IPS DF 4.7 (cell line): ENCODE measurements at regions not wholly inside any gene's neighbourhood (a gene's known extent, or its start where the extent isn't known, plus 50 kb on each side); places are given as distances from the start of the nearest gene placed in this dataset.

Experiments
- DNase-seq: peaks from one replicate; pipeline ENCODE4 v3.0.0-alpha.2; 2013; ENCODE audit warnings: low spot score; ENCODE audit errors: extremely low read depth

- DNase-seq: no peak
Observed at GRCh38 chr10:78727251-78727650, 341.5 kb upstream of the ZMIZ1 start.

- DNase-seq: no peak
Observed at GRCh38 chr10:78727728-78728127, 341.0 kb upstream of the ZMIZ1 start.

- no peak for DNase-seq
Observed at GRCh38 chr10:78728176-78728575, 340.6 kb upstream of the ZMIZ1 start.

- DNase-seq: no peak
Observed at GRCh38 chr10:78729366-78729765, 339.4 kb upstream of the ZMIZ1 start.

- no peak for DNase-seq
Observed at GRCh38 chr10:78729800-78730199, 339.0 kb upstream of the ZMIZ1 start.

- no peak for DNase-seq
Observed at GRCh38 chr10:78730754-78731153, 338.0 kb upstream of the ZMIZ1 start.

- no peak for DNase-seq
Observed at GRCh38 chr10:78731675-78732074, 337.1 kb upstream of the ZMIZ1 start.

GRCh38 chr10:78732381-78732780 is 336.4 kb upstream of the ZMIZ1 start:
- no peak for DNase-seq

- DNase-seq: no peak
Observed at GRCh38 chr10:78736926-78737630, 331.7 kb upstream of the ZMIZ1 start.

- no peak for DNase-seq
Observed at GRCh38 chr10:78737883-78738856, 330.6 kb upstream of the ZMIZ1 start.

GRCh38 chr10:78738861-78739260 is 329.9 kb upstream of the ZMIZ1 start:
- DNase-seq: no peak

- no peak for DNase-seq
Observed at GRCh38 chr10:78739444-78740053, 329.2 kb upstream of the ZMIZ1 start.

- DNase-seq: no peak
Observed at GRCh38 chr10:78740976-78741915, 327.5 kb upstream of the ZMIZ1 start.

GRCh38 chr10:78742406-78742729 is 326.4 kb upstream of the ZMIZ1 start:
- no peak for DNase-seq

- no peak for DNase-seq
Observed at GRCh38 chr10:78742730-78743615, 325.8 kb upstream of the ZMIZ1 start.

GRCh38 chr10:78744056-78744455 is 324.7 kb upstream of the ZMIZ1 start:
- DNase-seq: no peak

GRCh38 chr10:78744491-78745090 is 324.2 kb upstream of the ZMIZ1 start:
- no peak for DNase-seq

GRCh38 chr10:78745441-78745840 is 323.3 kb upstream of the ZMIZ1 start:
- no peak for DNase-seq

GRCh38 chr10:78746155-78746763 is 322.5 kb upstream of the ZMIZ1 start:
- no peak for DNase-seq
